ENCODE measurements at regions not wholly inside any gene's neighbourhood (a gene's known extent, or its start where the extent isn't known, plus 50 kb on each side); places are given as distances from the start of the nearest gene placed in this dataset.

- TF ChIP-seq USF2 (IDR thresholded peaks at IDR 0.05) (no peak), CEBPB (IDR thresholded peaks at IDR 0.05) (no peak), TP53 (CRISPR knock-in tag; IDR thresholded peaks at IDR 0.05) (no peak), CBX2 (IDR thresholded peaks at IDR 0.05; ENCODE audit: borderline replicate concordance, low read depth) (no peak), RAD21 (conservative IDR thresholded peaks at IDR 0.05 in 1 of 2, IDR thresholded peaks at IDR 0.05 in 1 of 2) (no peak), CTCF (IDR thresholded peaks at IDR 0.05) (no peak), EP300 (IDR thresholded peaks at IDR 0.05) (no peak), MAX (IDR thresholded peaks at IDR 0.05) (no peak), BCL3 (IDR thresholded peaks at IDR 0.05) (no peak), MAFK (IDR thresholded peaks at IDR 0.05; ENCODE audit: partially characterized antibody) (no peak), BHLHE40 (IDR thresholded peaks at IDR 0.05; ENCODE audit: low read depth, low read length) (no peak), JUN (IDR thresholded peaks at IDR 0.05) (no peak)
Measured at GRCh38 chr19:16022251-16022650, 54.0 kb upstream of the TPM4 start.

Measured in A549 (cell line).